BJ (cell line): ENCODE measurements at regions not wholly inside any gene's neighbourhood (a gene's known extent, or its start where the extent isn't known, plus 50 kb on each side); places are given as distances from the start of the nearest gene placed in this dataset.

Experiments
- CTCF ChIA-PET: fragments of 350-600 bp; formaldehyde crosslinking; extraction: SDS; loops from one replicate; lab custom pipeline; 2021; ENCODE audit warnings: antibody characterized with exemption, inconsistent platforms; lab: Yijun Ruan, JAX
- POLR2A ChIA-PET: fragments of 300-600 bp; sonication (Branson Sonifier 250); formaldehyde crosslinking; extraction: SDS; loops from one replicate; lab custom pipeline; 2021; ENCODE audit warnings: antibody characterized with exemption; lab: Charles Lee
- DNase-seq: peaks from one replicate; pipeline ENCODE4 v3.0.0-alpha.2; 2011; ENCODE audit warnings: low read depth
- H3K27me3 ChIP-seq: 2 replicates; pipeline ENCODE4 v1.6.0; 2011; ENCODE audit warnings: low read length; ENCODE audit not compliant: control insufficient read depth, insufficient read depth
- H3K36me3 ChIP-seq: 2 replicates; pipeline ENCODE4 v1.5.1; 2011; ENCODE audit warnings: low read length; ENCODE audit not compliant: control insufficient read depth, insufficient read depth
- H3K4me3 ChIP-seq: 2 replicates; pipeline ENCODE4 v1.5.1; 2011; ENCODE audit warnings: low read depth, mild to moderate bottlenecking, control low read depth, low read length
- CTCF ChIP-seq: IDR thresholded peaks from 2 replicates; pipeline ENCODE4 v1.5.1; 2011; ENCODE audit warnings: low read depth, mild to moderate bottlenecking, control low read depth, inconsistent platforms, low read length, moderate library complexity; ENCODE audit not compliant: insufficient read depth

- no peaks in the 10 kb centered on the region for H3K36me3 ChIP-seq
- H3K27me3 ChIP-seq, result no peaks in the 10 kb centered on the region; the same call in 1 of the 2 replicates
- no peak for DNase-seq
- POLR2A ChIA-PET, result no interaction called here
- TF ChIP-seq CTCF, result no peak
- CTCF ChIA-PET, result no interaction called here
- no peak overlapping the region for H3K4me3 ChIP-seq
These were observed 63.9 kb upstream of the SMIM36 start for GRCh38 chr17:55575058-55575636.

- no peak overlapping the region for H3K4me3 ChIP-seq
- TF ChIP-seq CTCF, result no peak
- no peaks in the 10 kb centered on the region for H3K36me3 ChIP-seq
- CTCF ChIA-PET, result interaction anchor here (2.2 kb wide), 1 partner anchor 46 kb away, joined by 10 read pairs; no protein-coding TSS in a partner anchor
- no peaks in the 10 kb centered on the region; the same call in 1 of the 2 replicates for H3K27me3 ChIP-seq
- DNase-seq, result no peak
- POLR2A ChIA-PET, result no interaction called here
These were observed 61.3 kb upstream of the SMIM36 start for GRCh38 chr17:55572599-55572998.

- CTCF ChIA-PET, result interaction anchor here (2.2 kb wide), 1 partner anchor 46 kb away, joined by 10 read pairs; no protein-coding TSS in a partner anchor
- POLR2A ChIA-PET, result no interaction called here
- TF ChIP-seq CTCF, result no peak
- no peak overlapping the region for H3K4me3 ChIP-seq
- no peaks in the 10 kb centered on the region; the same call in none of the 2 replicates for H3K27me3 ChIP-seq
- H3K36me3 ChIP-seq, result no peaks in the 10 kb centered on the region
- DNase-seq, result no peak
These were observed 60.9 kb upstream of the SMIM36 start for GRCh38 chr17:55572139-55572538.

- no peak for TF ChIP-seq CTCF
- Histone ChIP-seq H3K27me3 (peaks cover 3% of the 10 kb centered on the region), H3K36me3 (no peaks in the 10 kb centered on the region), H3K4me3 (no peak overlapping the region)
- ChIA-PET POLR2A (no interaction called here), CTCF (interaction anchor here (2.2 kb wide), 1 partner anchor 44 kb away, joined by 10 read pairs; no protein-coding TSS in a partner anchor)
- no peak for DNase-seq
These were observed 59.8 kb upstream of the SMIM36 start for GRCh38 chr17:55571095-55571494.

- TF ChIP-seq CTCF, result no peak
- no peak for DNase-seq
- CTCF ChIA-PET, result interaction anchor here (1.4 to 2.2 kb wide), 2 partner anchors 44 to 200 kb away, joined by 5 to 10 read pairs; no protein-coding TSS in a partner anchor
- POLR2A ChIA-PET, result no interaction called here
- H3K27me3 ChIP-seq, result peaks cover 3% of the 10 kb centered on the region
- no peak overlapping the region for H3K4me3 ChIP-seq
- H3K36me3 ChIP-seq, result no peaks in the 10 kb centered on the region
These were observed 59.1 kb upstream of the SMIM36 start for GRCh38 chr17:55570391-55570790.
